Activated B cell treated with CpG ODN at 0.5 μM for 24 hours (primary cell): ENCODE measurements at regions not wholly inside any gene's neighbourhood (a gene's known extent, or its start where the extent isn't known, plus 50 kb on each side); places are given as distances from the start of the nearest gene placed in this dataset.

Experiments
- ATAC-seq: fragments of 200-7000 bp; cut with Tn5 transposase; one replicate; pipeline ENCODE4 v1.10.0; 2021; ENCODE audit warnings: low read depth, mild to moderate bottlenecking, moderate library complexity
- CTCF ChIA-PET: fragments of 350-600 bp; sonication (Branson Sonifier 250); formaldehyde crosslinking; loops from one replicate; lab custom pipeline; 2021; ENCODE audit warnings: antibody characterized with exemption; lab: Charles Lee
- POLR2A ChIA-PET: fragments of 350-600 bp; sonication (Branson Sonifier 250); formaldehyde crosslinking; loops from one replicate; lab custom pipeline; 2021; ENCODE audit warnings: antibody characterized with exemption; lab: Charles Lee
- DNase-seq: peaks from one replicate; pipeline ENCODE4 v3.0.0; 2022
- H3K27ac Mint-ChIP-seq: one replicate; pipeline ENCODE4 v1.8.0; 2020; ENCODE audit warnings: mixed read lengths
- H3K27me3 Mint-ChIP-seq: one replicate; pipeline ENCODE4 v1.8.0; 2021; ENCODE audit warnings: mixed read lengths
- H3K36me3 Mint-ChIP-seq: one replicate; pipeline ENCODE4 v1.8.0; 2021; ENCODE audit warnings: low read depth, mixed read lengths
- H3K4me1 Mint-ChIP-seq: one replicate; pipeline ENCODE4 v1.8.0; 2021; ENCODE audit warnings: mixed read lengths
- H3K4me3 Mint-ChIP-seq: one replicate; pipeline ENCODE4 v1.8.0; 2020; ENCODE audit warnings: mild to moderate bottlenecking, mixed read lengths
- H3K9me3 Mint-ChIP-seq: one replicate; pipeline ENCODE4 v1.8.0; 2020; ENCODE audit warnings: mixed read lengths
- intact Hi-C: fragments of 100-400 bp; cut with micrococcal nuclease; formaldehyde crosslinking; loops from one replicate; pipeline ENCODE4 v1.15.1; 2024
- TF ChIP-seq, protein P1 (sequence below): fragments of 200-600 bp; IDR thresholded peaks from one replicate; pipeline ENCODE4 v1.8.0; 2022; ENCODE audit warnings: antibody characterized with exemption, mild to moderate bottlenecking

DNA sequence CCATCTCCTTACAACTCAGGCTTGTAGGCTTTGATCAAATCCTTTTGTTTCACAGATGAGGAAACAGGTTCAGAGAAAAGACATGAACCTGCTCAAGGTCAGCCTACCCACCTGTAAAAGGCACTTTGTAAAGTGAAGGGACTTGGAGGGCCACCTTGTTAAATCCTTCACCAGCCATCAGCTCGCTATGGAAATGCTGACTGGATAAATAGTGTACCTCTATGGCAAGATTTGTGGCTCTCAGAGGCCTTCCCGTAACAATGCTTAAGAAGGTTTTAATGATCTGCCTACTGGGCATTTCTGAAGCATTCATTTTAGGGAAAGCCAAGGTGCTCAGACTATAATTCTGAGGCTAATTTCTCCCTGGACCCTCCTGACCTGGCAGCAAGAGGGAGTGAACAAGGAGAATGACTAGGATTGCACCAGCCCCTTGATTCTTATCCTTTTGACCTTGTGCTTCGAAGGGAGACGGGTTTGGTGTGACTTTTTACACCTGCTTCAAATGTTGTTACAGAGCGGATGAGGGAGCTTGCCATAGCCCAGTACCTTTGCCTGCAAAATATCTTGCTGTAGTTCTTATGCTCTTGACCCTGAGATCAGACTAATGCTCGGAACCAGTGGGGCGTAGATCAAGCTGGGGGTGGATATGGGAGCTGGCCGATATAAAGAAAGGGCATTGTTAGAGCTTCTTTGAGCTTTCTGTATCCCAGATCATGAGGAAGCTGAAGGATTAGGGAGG lies 90.9 kb upstream of the CXCR4 start:
- POLR2A ChIA-PET: interaction anchor here (2.6 to 6.6 kb wide), 10 partner anchors 15 to 223 kb away, joined by 10 to 248 read pairs (median 80); partner anchors contain the start of genes CXCR4 and DARS1
- Mint-ChIP-seq H3K4me1 (peaks cover 94% of the 10 kb centered on the region), H3K4me3 (no peak overlapping the region), H3K36me3 (peaks cover 4% of the 10 kb centered on the region), H3K9me3 (peaks cover 7% of the 10 kb centered on the region), H3K27ac (peak overlapping the region; percentile 97), H3K27me3 (no peaks in the 10 kb centered on the region)
- DNase-seq (no peak), ATAC-seq (no peak)
- CTCF ChIA-PET: interaction anchor here (1.6 kb wide), 1 partner anchor 28 kb away, joined by 4 read pairs; no protein-coding TSS in a partner anchor
- TF ChIP-seq, protein P1, sequence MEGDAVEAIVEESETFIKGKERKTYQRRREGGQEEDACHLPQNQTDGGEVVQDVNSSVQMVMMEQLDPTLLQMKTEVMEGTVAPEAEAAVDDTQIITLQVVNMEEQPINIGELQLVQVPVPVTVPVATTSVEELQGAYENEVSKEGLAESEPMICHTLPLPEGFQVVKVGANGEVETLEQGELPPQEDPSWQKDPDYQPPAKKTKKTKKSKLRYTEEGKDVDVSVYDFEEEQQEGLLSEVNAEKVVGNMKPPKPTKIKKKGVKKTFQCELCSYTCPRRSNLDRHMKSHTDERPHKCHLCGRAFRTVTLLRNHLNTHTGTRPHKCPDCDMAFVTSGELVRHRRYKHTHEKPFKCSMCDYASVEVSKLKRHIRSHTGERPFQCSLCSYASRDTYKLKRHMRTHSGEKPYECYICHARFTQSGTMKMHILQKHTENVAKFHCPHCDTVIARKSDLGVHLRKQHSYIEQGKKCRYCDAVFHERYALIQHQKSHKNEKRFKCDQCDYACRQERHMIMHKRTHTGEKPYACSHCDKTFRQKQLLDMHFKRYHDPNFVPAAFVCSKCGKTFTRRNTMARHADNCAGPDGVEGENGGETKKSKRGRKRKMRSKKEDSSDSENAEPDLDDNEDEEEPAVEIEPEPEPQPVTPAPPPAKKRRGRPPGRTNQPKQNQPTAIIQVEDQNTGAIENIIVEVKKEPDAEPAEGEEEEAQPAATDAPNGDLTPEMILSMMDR: no peak
- intact Hi-C loops: loop anchor here (5.0 kb wide), 3 partner anchors 152 to 212 kb away; no protein-coding TSS in a partner anchor

DNA sequence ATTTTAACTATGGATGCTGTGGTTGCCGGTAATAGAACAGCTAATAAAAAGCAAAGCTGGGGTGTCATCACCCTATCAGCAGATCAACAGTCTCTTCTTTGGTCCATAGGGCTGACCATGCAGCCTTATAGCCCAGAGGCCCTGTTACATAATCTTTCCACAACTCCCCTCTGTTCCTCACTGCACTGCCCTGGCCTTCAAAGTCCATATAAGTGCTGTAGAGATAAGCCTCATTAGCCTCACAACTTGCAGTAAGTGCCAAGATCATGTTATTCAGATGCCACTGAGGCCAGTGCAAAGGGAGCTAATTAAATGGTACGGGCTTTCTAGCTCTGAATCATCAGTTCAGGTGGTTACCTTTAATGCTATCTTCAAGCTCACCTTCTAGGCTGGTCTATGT lies 89.7 kb upstream of the CXCR4 start:
- Mint-ChIP-seq H3K27me3 (no peaks in the 10 kb centered on the region), H3K27ac (peak overlapping the region; percentile 97), H3K4me1 (peaks cover 84% of the 10 kb centered on the region), H3K36me3 (peaks cover 4% of the 10 kb centered on the region), H3K4me3 (peak overlapping the region; percentile 71), H3K9me3 (peaks cover 10% of the 10 kb centered on the region)
- intact Hi-C loops: loop anchor here (1.0 to 5.0 kb wide), 10 partner anchors 13 to 291 kb away; no protein-coding TSS in a partner anchor
- POLR2A ChIA-PET: interaction anchor here (0.8 to 6.6 kb wide), 31 partner anchors 8 to 222 kb away, joined by 3 to 248 read pairs (median 13); partner anchors contain the start of genes CXCR4 and DARS1
- no peak for DNase-seq
- no peak for ATAC-seq
- CTCF ChIA-PET: interaction anchor here (1.0 to 3.1 kb wide), 14 partner anchors 9 to 210 kb away, joined by 3 to 20 read pairs (median 7); partner anchors contain the start of gene CXCR4
- TF ChIP-seq, protein P1: no peak

DNA sequence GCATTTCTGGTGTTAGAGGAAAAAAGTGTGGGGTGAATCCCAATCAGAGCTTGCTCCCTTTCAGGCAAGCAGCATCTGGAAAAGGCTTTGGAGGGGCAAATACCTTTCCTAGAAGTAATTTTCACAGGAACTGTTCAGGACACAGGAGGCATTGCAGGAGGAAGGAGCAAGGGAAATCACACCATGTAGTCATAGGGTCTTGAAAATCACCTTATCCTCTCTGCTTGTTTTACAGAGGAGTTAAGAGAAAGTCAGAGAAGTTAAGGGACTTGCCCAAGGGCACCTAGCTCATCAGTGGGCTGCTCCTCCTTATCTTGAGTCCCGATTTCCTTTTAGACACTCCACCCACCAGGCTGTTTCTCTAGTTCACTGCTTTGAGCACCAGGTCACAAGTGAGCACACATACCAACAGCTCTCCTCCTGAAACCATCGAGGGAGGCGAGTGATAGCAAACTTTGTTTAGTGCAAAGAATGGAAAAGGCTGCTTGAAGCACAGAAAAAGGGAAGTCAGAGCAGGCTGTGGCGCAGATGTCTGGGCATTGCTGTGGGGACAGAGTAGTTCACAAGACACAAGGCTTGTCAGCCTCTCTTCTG lies 89.2 kb upstream of the CXCR4 start:
- peak; percentile 66 for ATAC-seq
- ChIA-PET CTCF (interaction anchor here (0.6 to 3.1 kb wide), 21 partner anchors 10 to 259 kb away, joined by 3 to 20 read pairs (median 4); partner anchors contain the start of gene CXCR4), POLR2A (interaction anchor here (0.6 to 6.6 kb wide), 43 partner anchors 9 to 221 kb away, joined by 3 to 248 read pairs (median 8); partner anchors contain the start of genes CXCR4 and DARS1)
- H3K4me3 Mint-ChIP-seq: peak overlapping the region; percentile 71
- intact Hi-C loops: loop anchor here (1.0 to 5.0 kb wide), 10 partner anchors 13 to 290 kb away; no protein-coding TSS in a partner anchor
- H3K27ac Mint-ChIP-seq: peak overlapping the region; percentile 97
- peaks cover 14% of the 10 kb centered on the region for H3K9me3 Mint-ChIP-seq
- peaks cover 5% of the 10 kb centered on the region for H3K36me3 Mint-ChIP-seq
- no peaks in the 10 kb centered on the region for H3K27me3 Mint-ChIP-seq
- TF ChIP-seq, protein P1: no peak
- peaks cover 78% of the 10 kb centered on the region for H3K4me1 Mint-ChIP-seq
- peak; percentile 57 for DNase-seq

DNA sequence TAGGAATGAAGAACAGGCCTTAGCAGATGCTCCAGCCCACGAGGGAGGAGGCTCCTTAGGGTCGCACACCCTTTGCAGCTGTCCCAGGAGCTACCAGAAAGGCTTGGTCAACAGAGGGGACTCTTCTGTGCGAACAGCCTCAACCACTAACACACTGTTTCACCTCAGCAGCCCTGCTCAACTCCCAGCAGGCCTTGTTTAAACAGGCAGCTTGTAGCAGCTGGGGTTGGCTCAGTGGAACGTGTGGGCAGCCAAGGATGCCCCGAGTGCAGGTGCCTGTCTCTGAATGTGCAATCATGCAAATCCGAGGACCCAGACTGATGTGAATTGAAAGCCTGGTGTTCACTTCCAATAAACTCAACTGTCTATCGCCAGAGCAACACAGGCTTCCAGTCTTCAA lies 88.7 kb upstream of the CXCR4 start:
- peaks cover 14% of the 10 kb centered on the region for H3K9me3 Mint-ChIP-seq
- TF ChIP-seq, protein P1: no peak
- POLR2A ChIA-PET: interaction anchor here (0.6 to 6.6 kb wide), 46 partner anchors 9 to 293 kb away, joined by 3 to 248 read pairs (median 6); partner anchors contain the start of genes CXCR4 and DARS1
- DNase-seq (peak; percentile 70), ATAC-seq (peak; percentile 82)
- H3K4me3 Mint-ChIP-seq: peak overlapping the region; percentile 71
- H3K36me3 Mint-ChIP-seq: peaks cover 5% of the 10 kb centered on the region
- CTCF ChIA-PET: interaction anchor here (0.6 to 3.1 kb wide), 20 partner anchors 10 to 259 kb away, joined by 3 to 20 read pairs (median 4); partner anchors contain the start of gene CXCR4
- intact Hi-C loops: loop anchor here (1.0 to 5.0 kb wide), 16 partner anchors 8 to 290 kb away; no protein-coding TSS in a partner anchor
- no peaks in the 10 kb centered on the region for H3K27me3 Mint-ChIP-seq
- peak overlapping the region; percentile 97 for H3K27ac Mint-ChIP-seq
- H3K4me1 Mint-ChIP-seq: peaks cover 73% of the 10 kb centered on the region
